HepG2 (cell line): ENCODE measurements at regions not wholly inside any gene's neighbourhood (a gene's known extent, or its start where the extent isn't known, plus 50 kb on each side); places are given as distances from the start of the nearest gene placed in this dataset.

Source experiments
- ATAC-seq: fragments of 200-7000 bp; cut with Tn5 transposase; 3 replicates; pipeline ENCODE4 v1.9.1; 2020; ENCODE audit warnings: mild to moderate bottlenecking, moderate library complexity
- BruUV-seq: library from RNA; stranded (reverse); fragments of 400-500 nt; replicated peaks from 2 replicates; lab custom pipeline; 2021; lab: Mats Ljungman, UMichigan
- CTCF ChIA-PET: fragments of 300-600 bp; formaldehyde crosslinking; extraction: SDS; loops from one replicate; lab custom pipeline; 2021; ENCODE audit warnings: low total read pairs, inconsistent platforms, low intra/inter-chr PET ratio; lab: Yijun Ruan, JAX
- POLR2A ChIA-PET: fragments of 350-600 bp; sonication (Branson Sonifier 250); formaldehyde crosslinking; loops from one replicate; lab custom pipeline; 2020; ENCODE audit warnings: antibody characterized with exemption, inconsistent platforms; lab: Yijun Ruan, JAX
- DNase-seq: peaks from one replicate; pipeline ENCODE4 v3.0.0-alpha.2; 2015; ENCODE audit warnings: low spot score
- FAIRE-seq: peaks from 3 replicates; lab custom pipeline; 2011; peaks lifted over from hg19 to GRCh38; lab: Jason Lieb, UNC
- H2AFZ ChIP-seq: one replicate; pipeline ENCODE4 v1.6.1; 2011; ENCODE audit warnings: low read length, inconsistent platforms
- H3K27ac ChIP-seq: fragments of 300-600 bp; 3 replicates; pipeline ENCODE4 v1.8.0; 2011; ENCODE audit warnings: mixed run types, mild to moderate bottlenecking, mixed read lengths, low read length, inconsistent platforms; ENCODE audit not compliant: insufficient read depth; ENCODE audit errors: extremely low read length
- H3K27me3 ChIP-seq, 2 experiments: fragments of 200-600 bp in 1 of 2; 2 replicates in 1 of 2; 3 replicates in 1 of 2; pipeline versions ENCODE4 v1.6.0 to v1.8.0; 2011; ENCODE audit warnings: low read length in 2 of 2, mild to moderate bottlenecking in 2 of 2, moderate library complexity in 2 of 2, inconsistent platforms in 1 of 2; ENCODE audit not compliant: insufficient read depth in 2 of 2, control insufficient read depth in 1 of 2
- H3K36me3 ChIP-seq, 2 experiments: fragments of 200-600 bp in 1 of 2; replicated peaks in 1 of 2; 2 replicates in 1 of 2; 3 replicates in 1 of 2; pipeline versions ENCODE4 v1.5.1 to v1.8.0; 2011; ENCODE audit warnings: low read length in 2 of 2, inconsistent platforms in 1 of 2; ENCODE audit not compliant: insufficient read depth in 2 of 2, control insufficient read depth in 1 of 2
- H3K4me1 ChIP-seq: 2 replicates; pipeline ENCODE4 v1.5.1; 2012; ENCODE audit warnings: low read length, inconsistent platforms; ENCODE audit not compliant: insufficient read depth
- H3K4me2 ChIP-seq: 2 replicates; pipeline ENCODE4 v1.6.0; 2011; ENCODE audit warnings: low read depth, low read length, inconsistent platforms
- H3K4me3 ChIP-seq, 3 experiments: fragments of 200-600 bp in 1 of 3; sonication (generic), shearing (Covaris generic) in 1 of 3; replicated peaks in 1 of 3; 2 replicates each; pipeline ENCODE4 v1.5.1; 2011 to 2016; ENCODE audit warnings: low read length in 3 of 3, inconsistent platforms in 2 of 3, low read depth in 2 of 3, mild to moderate bottlenecking in 2 of 3, control low read depth in 1 of 3, mixed read lengths in 1 of 3; ENCODE audit not compliant: insufficient read depth in 1 of 3
- H3K79me2 ChIP-seq: one replicate; pipeline ENCODE4 v1.6.1; 2011; ENCODE audit warnings: low read length, inconsistent platforms; ENCODE audit not compliant: insufficient read depth
- H3K9ac ChIP-seq: 2 replicates; pipeline ENCODE4 v1.6.0; 2011; ENCODE audit warnings: mild to moderate bottlenecking, low read depth, low read length, inconsistent platforms; ENCODE audit not compliant: insufficient read depth
- H3K9me3 ChIP-seq: 2 replicates; pipeline ENCODE4 v1.5.1; 2012; ENCODE audit warnings: mild to moderate bottlenecking, low read length
- H4K20me1 ChIP-seq: 2 replicates; pipeline ENCODE4 v1.6.0; 2011; ENCODE audit warnings: inconsistent platforms, mild to moderate bottlenecking, low read length, moderate library complexity; ENCODE audit not compliant: insufficient read depth
- ATAD3A ChIP-seq: sonication (generic); formaldehyde crosslinking; IDR thresholded peaks from 2 replicates; pipeline ENCODE4 v1.4.0; 2020; ENCODE audit warnings: missing genetic modification reagents
- HMGA1 ChIP-seq: sonication (generic); formaldehyde crosslinking; conservative IDR thresholded peaks from 2 replicates; pipeline ENCODE4 v1.4.0; 2020; ENCODE audit warnings: missing genetic modification reagents
- HNRNPK ChIP-seq: fragments of 200-400 bp; formaldehyde crosslinking; IDR thresholded peaks from 2 replicates; pipeline ENCODE4 v1.6.1; 2018; ENCODE audit warnings: low read length, low read depth, moderate library complexity, mild to moderate bottlenecking; ENCODE audit not compliant: poor library complexity, severe bottlenecking
- HOXA5 ChIP-seq: sonication (generic); formaldehyde crosslinking; IDR thresholded peaks from 2 replicates; pipeline ENCODE4 v1.4.0; 2020; ENCODE audit warnings: missing genetic modification reagents
- KDM3A ChIP-seq: IDR thresholded peaks from 2 replicates; pipeline ENCODE4 v1.6.1; 2018; ENCODE audit warnings: low read depth, missing compliant biosample characterization
- NFKBIZ ChIP-seq: IDR thresholded peaks from 2 replicates; pipeline ENCODE4 v1.6.1; 2018; ENCODE audit warnings: missing genetic modification reagents, missing compliant biosample characterization
- SMARCC2 ChIP-seq: fragments of 450-650 bp; IDR thresholded peaks from 2 replicates; pipeline ENCODE4 v1.6.1; 2017; ENCODE audit warnings: antibody characterized with exemption, mild to moderate bottlenecking
- SP2 ChIP-seq: sonication (generic); formaldehyde crosslinking; IDR thresholded peaks from 2 replicates; pipeline ENCODE4 v1.5.1; 2020; ENCODE audit warnings: mild to moderate bottlenecking, missing genetic modification reagents
- XRCC5 ChIP-seq: fragments of 200-400 bp; formaldehyde crosslinking; optimal IDR thresholded peaks from 2 replicates; pipeline ENCODE3; 2017; ENCODE audit warnings: mild to moderate bottlenecking, low read length
- YEATS2 ChIP-seq: sonication (generic); formaldehyde crosslinking; IDR thresholded peaks from 2 replicates; pipeline ENCODE4 v1.4.0; 2020; ENCODE audit warnings: missing genetic modification reagents, borderline replicate concordance
- WGBS: methylation state at CpG from one replicate; pipeline ENCODE4 v1.1.6; 2017; ENCODE audit warnings: low lambda C conversion rate; 5-methylcytosine and 5-hydroxymethylcytosine counted together
- in situ Hi-C: cut with HindIII; loops from 2 replicates; pipeline ENCODE4 v1.10.0; 2017; ENCODE audit warnings: low pct_unique_long_range_greater_than_20kb; ENCODE audit not compliant: extremely low pct_ligation_motif_present
- intact Hi-C: fragments of 100-400 bp; cut with micrococcal nuclease; formaldehyde crosslinking; loops from one replicate; pipeline ENCODE4 v1.10.0; 2022; ENCODE audit not compliant: unreplicated experiment

DNA sequence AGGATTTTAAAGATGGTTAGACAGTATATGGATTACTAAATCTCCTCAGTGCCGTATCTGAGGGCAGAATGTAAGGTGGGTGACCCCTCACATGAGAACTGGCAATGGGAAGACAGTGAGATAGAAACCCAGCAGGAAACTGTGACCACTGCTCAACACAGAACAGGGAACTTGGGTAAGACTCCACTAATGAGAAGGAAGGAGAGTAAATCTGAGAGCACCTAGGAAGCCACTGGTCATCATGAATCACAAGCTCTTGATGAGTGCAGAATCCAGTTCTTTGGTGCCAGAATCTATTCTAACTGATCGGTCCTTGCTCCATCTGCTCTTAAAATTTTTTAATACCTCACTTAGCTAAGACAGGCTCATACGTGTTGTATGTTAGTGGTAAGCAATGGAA, 261.8 kb downstream of the KLF12 start:
- in situ Hi-C loops (no loop called here), intact Hi-C loops (no loop called here)
- DNase-seq (no peak), FAIRE-seq (no peak), ATAC-seq (no peak)
- Histone ChIP-seq H3K27ac (no peak overlapping the region), H3K9me3 (no peaks in the 10 kb centered on the region), H3K36me3 (no peaks in the 10 kb centered on the region), H3K9ac (no peak overlapping the region), H3K79me2 (no peaks in the 10 kb centered on the region), H3K4me3 (no peak overlapping the region), H3K27me3 (no peaks in the 10 kb centered on the region)
- ChIA-PET CTCF (no interaction called here), POLR2A (no interaction called here)
- 55% methylated on average over 3 of the region's 3 CpGs for WGBS
- no peak for TF ChIP-seq ATAD3A (CRISPR knock-in tag)
- TF ChIP-seq, all 625 proteins: peak for 0
- Histone ChIP-seq H3K4me1 (no peaks in the 10 kb centered on the region), H2AFZ (no peak overlapping the region), H4K20me1 (no peaks in the 10 kb centered on the region), H3K4me2 (no peak overlapping the region)
- BruUV-seq = no TSS peak

DNA sequence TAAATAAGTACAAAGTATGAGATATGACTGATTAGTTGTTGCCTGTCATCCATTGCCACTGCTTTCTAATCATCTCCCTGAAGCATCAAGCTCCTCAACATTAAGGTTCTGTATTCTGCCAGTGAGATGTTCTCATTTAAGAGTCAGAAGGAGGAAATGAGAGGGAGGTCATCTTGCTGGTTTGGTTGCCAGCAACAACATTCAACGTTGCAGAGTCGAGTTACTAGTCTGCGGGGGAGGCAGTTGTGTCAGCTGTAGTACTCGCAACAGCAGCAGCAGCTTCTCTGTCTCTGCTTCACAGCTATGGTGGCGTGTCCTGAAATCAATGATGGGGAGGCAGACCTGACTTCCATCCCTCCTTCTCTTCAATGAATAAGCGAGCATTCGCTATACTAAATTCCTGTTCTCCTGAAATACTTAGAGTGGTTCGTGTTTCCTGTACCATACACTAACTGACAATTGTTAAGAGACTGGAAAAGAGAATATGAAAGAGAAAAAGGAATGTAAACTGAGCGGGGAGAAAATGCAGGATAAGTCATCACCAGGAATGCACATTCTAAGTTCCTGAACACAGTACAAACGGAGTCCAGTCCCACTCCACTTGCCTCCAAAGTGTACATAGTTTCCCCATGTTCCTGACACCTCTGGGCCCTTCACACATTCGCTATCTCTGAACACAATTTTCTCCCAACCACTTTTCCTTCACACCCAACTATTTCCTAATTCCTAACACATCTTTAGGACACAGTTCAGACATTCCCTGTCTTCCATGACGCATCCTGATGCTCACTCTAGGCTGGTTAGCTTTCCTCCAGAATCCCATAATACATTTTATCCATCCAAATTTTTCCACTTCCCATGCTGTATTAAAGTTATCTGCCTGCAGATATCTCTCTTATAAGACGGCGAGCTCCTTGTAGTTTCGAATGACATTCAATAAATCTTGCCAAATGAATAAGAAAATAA, 263.0 kb downstream of the KLF12 start:
- Histone ChIP-seq H3K79me2 (no peaks in the 10 kb centered on the region), H3K4me1 (no peaks in the 10 kb centered on the region), H3K9ac (no peak overlapping the region), H3K36me3 (no peaks in the 10 kb centered on the region), H2AFZ (no peak overlapping the region), H4K20me1 (no peaks in the 10 kb centered on the region), H3K4me3 (no peak overlapping the region), H3K27ac (no peak overlapping the region), H3K27me3 (no peaks in the 10 kb centered on the region), H3K4me2 (no peak overlapping the region), H3K9me3 (no peaks in the 10 kb centered on the region)
- POLR2A ChIA-PET = no interaction called here
- BruUV-seq = no TSS peak
- WGBS = 62% methylated on average over 15 of the region's 15 CpGs
- in situ Hi-C loops = no loop called here
- FAIRE-seq (no peak), DNase-seq (no peak), ATAC-seq (no peak)
- CTCF ChIA-PET = no interaction called here
- TF ChIP-seq SMARCC2 (no peak), NFKBIZ (CRISPR knock-in tag) (no peak), HOXA5 (no peak), XRCC5 (no peak), KDM3A (CRISPR knock-in tag) (no peak), YEATS2 (CRISPR knock-in tag) (no peak), HNRNPK (no peak), SP2 (CRISPR knock-in tag) (no peak), HMGA1 (no peak)
- intact Hi-C loops = no loop called here
